ENCODE measurements at regions not wholly inside any gene's neighbourhood (a gene's known extent, or its start where the extent isn't known, plus 50 kb on each side); places are given as distances from the start of the nearest gene placed in this dataset.

DNA sequence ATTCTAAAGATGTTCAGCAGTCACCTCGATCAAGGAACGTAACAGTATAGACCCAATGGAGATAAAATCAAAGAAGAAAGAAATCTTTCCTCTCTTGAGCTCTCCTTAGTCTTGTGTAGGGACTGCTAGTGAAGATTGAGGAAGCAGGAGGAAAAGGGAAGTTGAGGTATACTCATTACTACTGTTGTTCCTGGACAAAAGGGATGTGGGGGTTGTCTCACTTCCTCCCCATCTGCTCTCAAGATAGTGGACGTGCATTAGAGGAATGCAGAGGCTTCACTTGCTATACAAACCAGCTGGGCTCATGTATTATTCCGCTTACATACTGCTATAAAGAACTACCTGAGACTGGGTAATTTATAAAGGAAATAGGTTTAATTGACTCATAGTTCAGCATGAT, 208.9 kb upstream of the ARHGEF9 start:
- Mint-ChIP-seq H3K9me3 (ENCODE audit: low read depth) (peaks cover 10% of the 10 kb centered on the region), H3K4me1 (ENCODE audit: low read depth) (peaks cover 1% of the 10 kb centered on the region), H3K4me3 (ENCODE audit: low read depth) (no peak overlapping the region), H3K36me3 (ENCODE audit: insufficient read depth) (no peaks in the 10 kb centered on the region), H3K27me3 (no peaks in the 10 kb centered on the region), H3K27ac (no peak overlapping the region)
- DNase-seq (ENCODE audit: low spot score, unreplicated experiment) = no peak
- TF ChIP-seq CTCF (IDR thresholded peaks at IDR 0.05; ENCODE audit: unreplicated experiment) = no peak

GRCh38 chrX:63985906-63986305, 200.9 kb upstream of the ARHGEF9 start:
- H3K4me3 Mint-ChIP-seq (ENCODE audit: low read depth) = no peak overlapping the region
- no peaks in the 10 kb centered on the region for H3K4me1 Mint-ChIP-seq (ENCODE audit: low read depth)
- no peak for TF ChIP-seq CTCF (IDR thresholded peaks at IDR 0.05; ENCODE audit: unreplicated experiment)
- no peaks in the 10 kb centered on the region for H3K36me3 Mint-ChIP-seq (ENCODE audit: insufficient read depth)
- H3K9me3 Mint-ChIP-seq (ENCODE audit: low read depth) = peaks cover 33% of the 10 kb centered on the region
- no peak overlapping the region for H3K27ac Mint-ChIP-seq
- no peaks in the 10 kb centered on the region for H3K27me3 Mint-ChIP-seq
- DNase-seq (ENCODE audit: low spot score, unreplicated experiment) = no peak

DNA sequence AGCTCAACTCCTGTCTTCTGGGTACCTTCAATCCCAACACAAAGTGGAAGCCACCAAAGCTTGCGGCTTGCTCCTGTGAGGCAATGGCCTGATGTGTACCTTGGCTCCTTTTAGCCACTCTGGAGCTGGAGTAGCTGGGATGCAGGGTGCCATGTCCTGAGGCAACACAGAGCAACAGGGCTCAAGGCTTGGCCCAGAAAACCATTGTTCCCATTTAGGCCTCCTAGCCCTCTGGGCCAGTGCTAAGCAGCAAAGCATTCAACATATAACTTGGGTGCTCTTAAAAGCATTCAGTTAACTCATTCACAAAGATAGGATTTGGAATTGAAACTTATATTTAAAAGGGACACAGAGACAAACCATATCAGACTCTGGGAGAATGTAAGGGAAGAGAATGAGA, 194.5 kb upstream of the ARHGEF9 start:
- no peak overlapping the region for H3K4me3 Mint-ChIP-seq (ENCODE audit: low read depth)
- no peak overlapping the region for H3K27ac Mint-ChIP-seq
- TF ChIP-seq CTCF (IDR thresholded peaks at IDR 0.05; ENCODE audit: unreplicated experiment) = no peak
- H3K4me1 Mint-ChIP-seq (ENCODE audit: low read depth) = no peaks in the 10 kb centered on the region
- peaks cover 49% of the 10 kb centered on the region for H3K9me3 Mint-ChIP-seq (ENCODE audit: low read depth)
- no peaks in the 10 kb centered on the region for H3K27me3 Mint-ChIP-seq
- H3K36me3 Mint-ChIP-seq (ENCODE audit: insufficient read depth) = no peaks in the 10 kb centered on the region
- DNase-seq (ENCODE audit: low spot score, unreplicated experiment) = no peak

DNA sequence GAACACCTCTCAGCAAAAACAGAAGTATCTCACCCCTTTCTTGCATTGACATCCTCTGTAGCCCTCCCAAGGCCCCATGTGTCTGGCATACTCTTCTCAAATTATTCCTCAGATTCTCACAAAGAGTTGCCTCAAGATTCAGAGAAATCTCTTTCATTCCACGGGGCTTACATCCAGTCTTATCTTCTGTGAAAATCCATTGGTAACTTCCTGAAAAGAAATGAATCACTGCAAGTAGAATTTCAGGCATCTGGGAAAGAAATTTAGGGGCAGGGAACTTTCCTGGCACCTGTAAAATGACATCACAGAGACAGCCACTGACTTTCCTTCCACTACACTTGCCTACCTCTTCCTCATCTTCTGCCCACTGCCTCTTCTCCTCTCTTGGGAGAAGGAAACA, 182.5 kb upstream of the ARHGEF9 start:
- Mint-ChIP-seq H3K9me3 (ENCODE audit: low read depth) (peaks cover 19% of the 10 kb centered on the region), H3K4me3 (ENCODE audit: low read depth) (no peak overlapping the region), H3K27ac (no peak overlapping the region), H3K36me3 (ENCODE audit: insufficient read depth) (no peaks in the 10 kb centered on the region), H3K27me3 (no peaks in the 10 kb centered on the region), H3K4me1 (ENCODE audit: low read depth) (peaks cover 3% of the 10 kb centered on the region)
- no peak for DNase-seq (ENCODE audit: low spot score, unreplicated experiment)
- no peak for TF ChIP-seq CTCF (IDR thresholded peaks at IDR 0.05; ENCODE audit: unreplicated experiment)

GRCh38 chrX:63963095-63963784, 178.2 kb upstream of the ARHGEF9 start:
- H3K4me3 Mint-ChIP-seq (ENCODE audit: low read depth) = no peak overlapping the region

More at GRCh38 chrX:63963095-63963784, 178.2 kb upstream of the ARHGEF9 start:
- peaks cover 3% of the 10 kb centered on the region for H3K4me1 Mint-ChIP-seq (ENCODE audit: low read depth)
- DNase-seq (ENCODE audit: low spot score, unreplicated experiment) = no peak
- peaks cover 2% of the 10 kb centered on the region for H3K36me3 Mint-ChIP-seq (ENCODE audit: insufficient read depth)
- H3K9me3 Mint-ChIP-seq (ENCODE audit: low read depth) = peaks cover 10% of the 10 kb centered on the region
- no peak for TF ChIP-seq CTCF (IDR thresholded peaks at IDR 0.05; ENCODE audit: unreplicated experiment)
- no peak overlapping the region for H3K27ac Mint-ChIP-seq
- no peaks in the 10 kb centered on the region for H3K27me3 Mint-ChIP-seq

Data from progenitor cell of endocrine pancreas (in vitro differentiated cells).